ENCODE measurements at regions not wholly inside any gene's neighbourhood (a gene's known extent, or its start where the extent isn't known, plus 50 kb on each side); places are given as distances from the start of the nearest gene placed in this dataset.

- peak; percentile 78 for DNase-seq
Measured at GRCh38 chr6:139577763-139578604, 203.5 kb upstream of the CITED2 start.

GRCh38 chr6:139577124-139577762 is 202.8 kb upstream of the CITED2 start:
- no peak for DNase-seq

GRCh38 chr6:139572001-139572400 is 197.6 kb upstream of the CITED2 start:
- DNase-seq: no peak

GRCh38 chr6:139570166-139570565 is 195.7 kb upstream of the CITED2 start:
- DNase-seq: no peak

- no peak for DNase-seq
Measured at GRCh38 chr6:139569566-139569965, 195.1 kb upstream of the CITED2 start.

GRCh38 chr6:139568956-139569538 is 194.6 kb upstream of the CITED2 start:
- DNase-seq: no peak

GRCh38 chr6:139568151-139568955 is 193.9 kb upstream of the CITED2 start:
- no peak for DNase-seq

GRCh38 chr6:139567095-139567494 is 192.6 kb upstream of the CITED2 start:
- DNase-seq: no peak

GRCh38 chr6:139565591-139565990 is 191.1 kb upstream of the CITED2 start:
- no peak for DNase-seq

GRCh38 chr6:139557547-139557946 is 183.1 kb upstream of the CITED2 start:
- no peak for DNase-seq

GRCh38 chr6:139556532-139556931 is 182.1 kb upstream of the CITED2 start:
- DNase-seq: no peak

- no peak for DNase-seq
Measured at GRCh38 chr6:139553916-139554315, 179.5 kb upstream of the CITED2 start.

- no peak for DNase-seq
Measured at GRCh38 chr6:139551376-139551775, 176.9 kb upstream of the CITED2 start.

- DNase-seq: no peak
Measured at GRCh38 chr6:139550361-139550760, 175.9 kb upstream of the CITED2 start.

- no peak for DNase-seq
Measured at GRCh38 chr6:139549561-139550070, 175.2 kb upstream of the CITED2 start.

- DNase-seq: no peak
Measured at GRCh38 chr6:139547804-139548203, 173.4 kb upstream of the CITED2 start.

- no peak for DNase-seq
Measured at GRCh38 chr6:139547122-139547776, 172.8 kb upstream of the CITED2 start.

- DNase-seq: no peak
Measured at GRCh38 chr6:139546106-139546472, 171.6 kb upstream of the CITED2 start.

- DNase-seq: no peak
Measured at GRCh38 chr6:139545206-139546105, 171.0 kb upstream of the CITED2 start.

GRCh38 chr6:139544701-139545057 is 170.2 kb upstream of the CITED2 start:
- no peak for DNase-seq

- DNase-seq: no peak
Measured at GRCh38 chr6:139542351-139542750, 167.9 kb upstream of the CITED2 start.
